Liver (tissue), 8 donors: ENCODE measurements at regions not wholly inside any gene's neighbourhood (a gene's known extent, or its start where the extent isn't known, plus 50 kb on each side); places are given as distances from the start of the nearest gene placed in this dataset.

ENCODE experiments used
- DNase-seq: peaks from one replicate; pipeline ENCODE4 v3.0.0-alpha.2; 2017; ENCODE audit warnings: low spot score
- H3K27ac ChIP-seq, 2 donors: one replicate each; pipeline ENCODE4 v1.7.0; 2013; ENCODE audit warnings: inconsistent platforms in 2 of 2, low read length in 2 of 2, control low read depth in 1 of 2, low read depth in 1 of 2, mild to moderate bottlenecking in 1 of 2
- H3K27me3 ChIP-seq, 4 donors: one replicate each; pipeline versions ENCODE4 v1.6.1 to v1.7.0; 2013; ENCODE audit warnings: low read length in 3 of 4, inconsistent platforms in 1 of 4, mild to moderate bottlenecking in 1 of 4, moderate library complexity in 1 of 4; ENCODE audit not compliant: control insufficient read depth in 4 of 4, insufficient read depth in 4 of 4
- H3K36me3 ChIP-seq, 4 donors: one replicate each; pipeline versions ENCODE4 v1.6.1 to v1.7.0; 2013; ENCODE audit warnings: low read length in 3 of 4, mild to moderate bottlenecking in 3 of 4, low read depth in 1 of 4, moderate library complexity in 1 of 4; ENCODE audit not compliant: control insufficient read depth in 4 of 4, insufficient read depth in 3 of 4
- H3K4me1 ChIP-seq, 4 donors: one replicate each; pipeline versions ENCODE4 v1.6.1 to v1.7.0; 2013; ENCODE audit warnings: low read length in 3 of 4, mild to moderate bottlenecking in 3 of 4, moderate library complexity in 1 of 4; ENCODE audit not compliant: control insufficient read depth in 4 of 4, insufficient read depth in 4 of 4
- H3K4me3 ChIP-seq, 3 donors: one replicate each; pipeline versions ENCODE4 v1.6.1 to v1.7.0; 2013; ENCODE audit warnings: low read length in 3 of 3, control low read depth in 1 of 3, low read depth in 1 of 3, mild to moderate bottlenecking in 1 of 3
- H3K9ac ChIP-seq, 2 donors: one replicate each; pipeline ENCODE4 v1.7.0; 2013; ENCODE audit warnings: low read length in 2 of 2, mild to moderate bottlenecking in 2 of 2, moderate library complexity in 2 of 2, control low read depth in 1 of 2, low read depth in 1 of 2
- H3K9me3 ChIP-seq, 4 donors: one replicate each; pipeline versions ENCODE4 v1.6.1 to v1.7.0; 2013; ENCODE audit warnings: low read length in 3 of 4; ENCODE audit not compliant: control insufficient read depth in 4 of 4
- CTCF ChIP-seq: fragments of 150-350 bp; IDR thresholded peaks from 2 replicates; pipeline ENCODE4 v1.5.1; 2017; ENCODE audit warnings: improper control_type of control experiment, low read depth, low read length; ENCODE audit not compliant: missing input control
- EGR1 ChIP-seq, 2 donors: IDR thresholded peaks; 2 replicates each; pipeline ENCODE4 v1.6.1; 2016 to 2018; ENCODE audit warnings: antibody characterized with exemption in 2 of 2, low read depth in 2 of 2
- FOXA2 ChIP-seq: IDR thresholded peaks from 2 replicates; pipeline ENCODE4 v1.6.1; 2016; ENCODE audit warnings: antibody characterized with exemption
- GABPA ChIP-seq, 2 donors: IDR thresholded peaks in 1 of 2; conservative IDR thresholded peaks in 1 of 2; 2 replicates each; pipeline ENCODE4 v1.6.1; 2016; ENCODE audit warnings: antibody characterized with exemption in 2 of 2, mild to moderate bottlenecking in 1 of 2, moderate library complexity in 1 of 2
- HNF4G ChIP-seq: IDR thresholded peaks from 2 replicates; pipeline ENCODE4 v1.6.1; 2016; ENCODE audit warnings: antibody characterized with exemption
- JUND ChIP-seq, 2 donors: IDR thresholded peaks; 2 replicates each; pipeline ENCODE4 v1.6.1; 2016; ENCODE audit warnings: antibody characterized with exemption in 2 of 2
- NR2F2 ChIP-seq: IDR thresholded peaks from 2 replicates; pipeline ENCODE4 v1.6.1; 2016; ENCODE audit warnings: antibody characterized with exemption
- SP1 ChIP-seq: IDR thresholded peaks from 2 replicates; pipeline ENCODE4 v1.6.1; 2018; ENCODE audit warnings: antibody characterized with exemption, mild to moderate bottlenecking
- TAF1 ChIP-seq: conservative IDR thresholded peaks from 2 replicates; pipeline ENCODE4 v1.6.1; 2016; ENCODE audit warnings: antibody characterized with exemption, mild to moderate bottlenecking
- YY1 ChIP-seq: IDR thresholded peaks from 2 replicates; pipeline ENCODE4 v1.6.1; 2016; ENCODE audit warnings: antibody characterized with exemption, mild to moderate bottlenecking
- WGBS: extraction: QIAGEN DNeasy Blood & Tissue Kit; methylation state at CpG from one replicate; pipeline ENCODE4 v1.1.7; 2013; 5-methylcytosine and 5-hydroxymethylcytosine counted together
- TF ChIP-seq, protein P1 (sequence below): IDR thresholded peaks from 2 replicates; pipeline ENCODE4 v1.6.1; 2016; ENCODE audit warnings: antibody characterized with exemption
- TF ChIP-seq, protein P2 (sequence below): IDR thresholded peaks from 2 replicates; pipeline ENCODE4 v1.6.1; 2016; ENCODE audit warnings: antibody characterized with exemption, mild to moderate bottlenecking
- TF ChIP-seq, protein P3 (sequence below): IDR thresholded peaks from 2 replicates; pipeline ENCODE4 v1.6.1; 2016; ENCODE audit warnings: antibody characterized with exemption
- donor health status: healthy.
- donor health status: healthy.
- donor health status: healthy.
- donor health status: healthy.
- donor health status: healthy.

- Histone ChIP-seq H3K9me3 (peaks cover 0 to 5% (median 2%) of the 10 kb centered on the region in 4 donors), H3K36me3 (no peaks in the 10 kb centered on the region), H3K4me1 (peaks cover 16 to 41% (median 27%) of the 10 kb centered on the region in 4 donors), H3K9ac (no peak overlapping the region), H3K4me3 (no peak overlapping the region), H3K27me3 (peaks cover 0 to 11% (median 0%) of the 10 kb centered on the region in 4 donors), H3K27ac (no peak overlapping the region)
- 42% methylated on average over 41 of the region's 41 CpGs for WGBS
- TF ChIP-seq EGR1 (IDR thresholded peaks at IDR 0.05; ENCODE audit: low read depth in 2 of 2) (no peak), HNF4G (no peak), NR2F2 (no peak), JUND (IDR thresholded peaks at IDR 0.05) (no peak), TAF1 (no peak), GABPA (IDR thresholded peaks at IDR 0.05 in 1 of 2, conservative IDR thresholded peaks at IDR 0.05 in 1 of 2) (no peak), YY1 (no peak), FOXA2 (no peak)
- TF ChIP-seq, protein P1, sequence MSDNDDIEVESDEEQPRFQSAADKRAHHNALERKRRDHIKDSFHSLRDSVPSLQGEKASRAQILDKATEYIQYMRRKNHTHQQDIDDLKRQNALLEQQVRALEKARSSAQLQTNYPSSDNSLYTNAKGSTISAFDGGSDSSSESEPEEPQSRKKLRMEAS: no peak
- TF ChIP-seq, protein P2, sequence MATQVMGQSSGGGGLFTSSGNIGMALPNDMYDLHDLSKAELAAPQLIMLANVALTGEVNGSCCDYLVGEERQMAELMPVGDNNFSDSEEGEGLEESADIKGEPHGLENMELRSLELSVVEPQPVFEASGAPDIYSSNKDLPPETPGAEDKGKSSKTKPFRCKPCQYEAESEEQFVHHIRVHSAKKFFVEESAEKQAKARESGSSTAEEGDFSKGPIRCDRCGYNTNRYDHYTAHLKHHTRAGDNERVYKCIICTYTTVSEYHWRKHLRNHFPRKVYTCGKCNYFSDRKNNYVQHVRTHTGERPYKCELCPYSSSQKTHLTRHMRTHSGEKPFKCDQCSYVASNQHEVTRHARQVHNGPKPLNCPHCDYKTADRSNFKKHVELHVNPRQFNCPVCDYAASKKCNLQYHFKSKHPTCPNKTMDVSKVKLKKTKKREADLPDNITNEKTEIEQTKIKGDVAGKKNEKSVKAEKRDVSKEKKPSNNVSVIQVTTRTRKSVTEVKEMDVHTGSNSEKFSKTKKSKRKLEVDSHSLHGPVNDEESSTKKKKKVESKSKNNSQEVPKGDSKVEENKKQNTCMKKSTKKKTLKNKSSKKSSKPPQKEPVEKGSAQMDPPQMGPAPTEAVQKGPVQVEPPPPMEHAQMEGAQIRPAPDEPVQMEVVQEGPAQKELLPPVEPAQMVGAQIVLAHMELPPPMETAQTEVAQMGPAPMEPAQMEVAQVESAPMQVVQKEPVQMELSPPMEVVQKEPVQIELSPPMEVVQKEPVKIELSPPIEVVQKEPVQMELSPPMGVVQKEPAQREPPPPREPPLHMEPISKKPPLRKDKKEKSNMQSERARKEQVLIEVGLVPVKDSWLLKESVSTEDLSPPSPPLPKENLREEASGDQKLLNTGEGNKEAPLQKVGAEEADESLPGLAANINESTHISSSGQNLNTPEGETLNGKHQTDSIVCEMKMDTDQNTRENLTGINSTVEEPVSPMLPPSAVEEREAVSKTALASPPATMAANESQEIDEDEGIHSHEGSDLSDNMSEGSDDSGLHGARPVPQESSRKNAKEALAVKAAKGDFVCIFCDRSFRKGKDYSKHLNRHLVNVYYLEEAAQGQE: no peak
- TF ChIP-seq, protein P3, sequence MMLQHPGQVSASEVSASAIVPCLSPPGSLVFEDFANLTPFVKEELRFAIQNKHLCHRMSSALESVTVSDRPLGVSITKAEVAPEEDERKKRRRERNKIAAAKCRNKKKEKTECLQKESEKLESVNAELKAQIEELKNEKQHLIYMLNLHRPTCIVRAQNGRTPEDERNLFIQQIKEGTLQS: no peak
- no peak for DNase-seq
These were observed 56.9 kb upstream of the TMEM33 start for GRCh38 chr4:41878170-41878969.

DNA sequence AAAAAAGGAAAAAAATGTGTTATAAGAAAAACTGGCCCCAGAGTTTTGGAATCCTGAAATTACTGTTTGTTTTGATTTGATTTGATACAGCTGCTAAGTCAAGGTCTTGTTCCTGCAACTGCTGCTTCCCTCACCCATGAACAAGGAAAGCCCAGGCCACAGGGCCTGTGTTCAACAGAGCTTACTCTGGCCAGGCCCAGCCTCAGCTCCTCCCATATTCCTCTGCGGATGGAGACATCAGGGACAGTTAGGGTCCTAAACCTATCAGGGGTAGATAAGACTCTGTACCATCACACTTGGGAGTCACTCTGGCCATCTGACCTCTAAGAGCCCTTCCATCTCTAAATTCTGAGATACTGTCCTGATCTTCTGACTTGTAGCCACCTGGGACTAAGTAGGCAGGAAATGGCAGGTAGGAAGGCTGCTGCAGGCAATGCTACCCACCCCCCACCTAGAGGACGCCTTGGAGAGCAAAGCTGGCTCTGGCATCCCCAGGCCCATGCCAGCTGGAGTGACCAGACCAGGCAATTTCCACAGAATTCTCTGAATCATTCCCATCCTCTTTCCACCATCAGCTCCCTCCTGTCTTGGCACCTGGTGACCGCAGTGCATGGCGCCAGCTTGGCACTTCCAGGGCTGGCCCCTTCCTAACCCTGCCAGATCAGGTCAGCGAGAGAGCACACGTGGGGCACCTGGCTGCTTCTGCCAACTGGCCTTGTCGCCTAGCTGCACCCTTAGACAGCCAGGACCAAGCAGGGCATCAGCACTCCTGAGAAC lies 58.0 kb upstream of the TMEM33 start:
- DNase-seq: no peak
- Histone ChIP-seq H3K4me3 (no peak overlapping the region), H3K27me3 (peaks cover 0 to 11% (median 2%) of the 10 kb centered on the region in 4 donors), H3K9me3 (peaks cover 0 to 5% (median 2%) of the 10 kb centered on the region in 4 donors), H3K36me3 (no peaks in the 10 kb centered on the region), H3K9ac (no peak overlapping the region), H3K4me1 (peaks cover 15 to 34% (median 24%) of the 10 kb centered on the region in 4 donors), H3K27ac (no peak overlapping the region)
- TF ChIP-seq TAF1 (no peak), SP1 (no peak), NR2F2 (no peak)
- WGBS: 42% methylated on average over 7 of the region's 7 CpGs

GRCh38 chr4:41874873-41875272 lies 60.4 kb upstream of the TMEM33 start:
- Histone ChIP-seq H3K4me1 (peaks cover 3 to 11% (median 4%) of the 10 kb centered on the region in 4 donors), H3K27ac (no peak overlapping the region), H3K27me3 (peaks cover 0 to 9% (median 2%) of the 10 kb centered on the region in 4 donors), H3K4me3 (no peak overlapping the region), H3K9me3 (peaks cover 0 to 4% (median 0%) of the 10 kb centered on the region in 4 donors), H3K9ac (no peak overlapping the region), H3K36me3 (no peaks in the 10 kb centered on the region)
- TF ChIP-seq CTCF (no peak), YY1 (no peak), GABPA (IDR thresholded peaks at IDR 0.05 in 1 of 2, conservative IDR thresholded peaks at IDR 0.05 in 1 of 2) (no peak), FOXA2 (no peak)
- no peak for DNase-seq
